RWPE1 (cell line): ENCODE measurements at regions not wholly inside any gene's neighbourhood (a gene's known extent, or its start where the extent isn't known, plus 50 kb on each side); places are given as distances from the start of the nearest gene placed in this dataset.

Source experiments
- CTCF ChIA-PET: fragments of 350-600 bp; sonication (Branson Sonifier 250); formaldehyde crosslinking; extraction: SDS; loops from one replicate; lab custom pipeline; 2021; lab: Yijun Ruan, JAX
- POLR2A ChIA-PET: fragments of 400-600 bp; formaldehyde crosslinking; extraction: SDS; loops from one replicate; lab custom pipeline; 2020; ENCODE audit warnings: antibody characterized with exemption; ENCODE audit not compliant: low non-redundant PET; lab: Yijun Ruan, JAX
- DNase-seq: peaks from one replicate; pipeline ENCODE4 v3.0.0; 2012; ENCODE audit warnings: low spot score
- H3K27ac ChIP-seq: fragments of 450-650 bp; 2 replicates; pipeline ENCODE4 v1.5.1; 2017
- TF ChIP-seq, protein P1 (sequence below): fragments of 450-650 bp; conservative IDR thresholded peaks from 2 replicates; pipeline ENCODE4 v1.5.1; 2017; ENCODE audit warnings: low read depth, mild to moderate bottlenecking

DNA sequence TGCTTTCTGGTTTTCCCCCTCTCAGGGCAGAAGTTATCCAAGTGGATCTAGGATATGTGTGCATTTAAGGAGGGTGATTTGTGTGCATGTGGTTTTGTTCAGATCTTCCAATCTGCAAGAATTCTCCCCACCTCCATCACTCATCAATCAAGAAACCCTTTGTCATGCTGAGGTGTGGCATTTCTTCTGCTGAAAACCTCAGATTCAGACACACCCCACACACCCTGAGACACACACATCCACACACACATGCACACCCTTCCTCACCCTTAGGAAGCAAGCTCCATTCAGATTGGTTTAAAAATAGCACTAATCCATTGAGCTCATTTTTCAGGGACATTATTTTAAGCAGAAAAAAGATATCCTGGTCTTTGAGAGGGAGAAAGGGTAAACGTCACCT, 106.1 kb upstream of the HSD17B12 start:
- ChIA-PET POLR2A (no interaction called here), CTCF (interaction anchor here (0.7 to 1.3 kb wide), 3 partner anchors 22 to 277 kb away, joined by 3 to 5 read pairs (median 5); no protein-coding TSS in a partner anchor)
- TF ChIP-seq, protein P1, sequence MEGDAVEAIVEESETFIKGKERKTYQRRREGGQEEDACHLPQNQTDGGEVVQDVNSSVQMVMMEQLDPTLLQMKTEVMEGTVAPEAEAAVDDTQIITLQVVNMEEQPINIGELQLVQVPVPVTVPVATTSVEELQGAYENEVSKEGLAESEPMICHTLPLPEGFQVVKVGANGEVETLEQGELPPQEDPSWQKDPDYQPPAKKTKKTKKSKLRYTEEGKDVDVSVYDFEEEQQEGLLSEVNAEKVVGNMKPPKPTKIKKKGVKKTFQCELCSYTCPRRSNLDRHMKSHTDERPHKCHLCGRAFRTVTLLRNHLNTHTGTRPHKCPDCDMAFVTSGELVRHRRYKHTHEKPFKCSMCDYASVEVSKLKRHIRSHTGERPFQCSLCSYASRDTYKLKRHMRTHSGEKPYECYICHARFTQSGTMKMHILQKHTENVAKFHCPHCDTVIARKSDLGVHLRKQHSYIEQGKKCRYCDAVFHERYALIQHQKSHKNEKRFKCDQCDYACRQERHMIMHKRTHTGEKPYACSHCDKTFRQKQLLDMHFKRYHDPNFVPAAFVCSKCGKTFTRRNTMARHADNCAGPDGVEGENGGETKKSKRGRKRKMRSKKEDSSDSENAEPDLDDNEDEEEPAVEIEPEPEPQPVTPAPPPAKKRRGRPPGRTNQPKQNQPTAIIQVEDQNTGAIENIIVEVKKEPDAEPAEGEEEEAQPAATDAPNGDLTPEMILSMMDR: no peak
- DNase-seq: no peak
- H3K27ac ChIP-seq: no peak overlapping the region

DNA sequence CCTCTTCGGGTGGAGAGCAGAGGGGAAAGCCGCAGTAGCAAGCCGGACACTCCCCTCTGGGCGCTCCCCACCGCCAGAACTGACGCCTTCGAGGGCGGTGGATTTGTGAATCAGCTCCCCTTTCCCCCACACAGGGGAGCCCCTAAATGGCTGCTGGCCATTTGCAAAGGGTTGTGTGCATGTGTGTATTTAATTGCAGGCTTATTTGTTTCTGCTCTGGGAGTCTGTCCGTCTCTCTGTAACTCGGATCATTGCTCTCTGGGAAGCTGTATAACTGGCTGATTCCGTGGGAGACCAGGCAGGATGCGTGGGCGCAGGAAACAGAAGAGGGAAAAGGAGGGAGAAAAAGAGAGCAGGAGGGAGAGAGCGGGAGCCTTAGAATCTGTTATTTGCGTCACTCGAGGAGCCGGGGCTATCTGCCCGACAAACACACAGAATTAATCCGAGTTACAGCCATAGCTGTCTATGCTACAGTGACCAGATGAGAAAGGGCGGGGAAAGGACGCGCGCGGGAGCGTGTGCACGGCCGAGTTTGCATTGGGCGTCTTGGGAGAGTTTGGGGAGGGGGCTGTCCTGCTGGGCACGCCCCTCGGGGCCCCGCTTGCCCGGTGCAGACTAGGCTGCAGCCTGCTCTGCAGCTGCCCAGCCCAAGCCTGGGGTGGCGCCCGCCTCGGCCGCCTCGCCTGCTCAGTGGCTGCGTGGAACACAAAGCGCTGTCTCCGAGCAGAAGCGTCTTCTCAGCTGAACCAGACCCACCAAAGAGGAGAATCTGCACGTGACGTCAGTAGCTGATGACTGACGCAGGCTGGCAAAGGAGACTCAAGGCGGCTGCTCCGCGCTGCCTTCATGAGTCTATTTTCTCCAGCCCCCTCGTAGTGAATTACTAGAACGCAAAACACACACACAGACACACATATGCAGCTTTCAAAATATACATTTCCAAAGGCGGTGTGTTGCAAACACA, 105.3 kb upstream of the HSD17B12 start:
- ChIA-PET POLR2A (no interaction called here), CTCF (interaction anchor here (0.7 to 1.1 kb wide), 4 partner anchors 8 to 71 kb away, joined by 3 to 5 read pairs (median 5); no protein-coding TSS in a partner anchor)
- no peak overlapping the region for H3K27ac ChIP-seq
- no peak for DNase-seq
- TF ChIP-seq, protein P1: no peak

DNA sequence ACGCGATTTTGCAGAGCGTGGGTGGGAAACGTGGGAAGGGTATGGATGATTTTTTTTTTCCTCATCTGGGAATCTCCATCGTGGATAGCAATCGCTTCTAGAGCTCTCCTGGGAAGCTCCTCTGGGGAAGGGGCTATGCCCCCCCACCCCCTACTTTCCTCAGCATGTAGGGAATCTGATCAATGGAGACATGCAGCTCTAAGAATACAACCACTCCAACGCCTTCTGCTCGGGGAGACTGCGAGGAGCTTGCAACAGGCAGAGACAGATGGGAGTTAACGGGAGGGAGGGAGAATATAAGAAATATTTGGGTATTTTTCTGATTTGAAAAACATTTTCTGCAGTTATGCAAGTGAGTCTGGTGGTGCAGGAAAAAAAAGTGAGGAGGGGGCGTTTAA, 104.6 kb upstream of the HSD17B12 start:
- POLR2A ChIA-PET: no interaction called here
- CTCF ChIA-PET: interaction anchor here (0.7 to 0.9 kb wide), 3 partner anchors 9 to 71 kb away, joined by 3 to 5 read pairs (median 5); no protein-coding TSS in a partner anchor
- H3K27ac ChIP-seq: no peak overlapping the region
- DNase-seq: no peak
- TF ChIP-seq, protein P1: no peak

DNA sequence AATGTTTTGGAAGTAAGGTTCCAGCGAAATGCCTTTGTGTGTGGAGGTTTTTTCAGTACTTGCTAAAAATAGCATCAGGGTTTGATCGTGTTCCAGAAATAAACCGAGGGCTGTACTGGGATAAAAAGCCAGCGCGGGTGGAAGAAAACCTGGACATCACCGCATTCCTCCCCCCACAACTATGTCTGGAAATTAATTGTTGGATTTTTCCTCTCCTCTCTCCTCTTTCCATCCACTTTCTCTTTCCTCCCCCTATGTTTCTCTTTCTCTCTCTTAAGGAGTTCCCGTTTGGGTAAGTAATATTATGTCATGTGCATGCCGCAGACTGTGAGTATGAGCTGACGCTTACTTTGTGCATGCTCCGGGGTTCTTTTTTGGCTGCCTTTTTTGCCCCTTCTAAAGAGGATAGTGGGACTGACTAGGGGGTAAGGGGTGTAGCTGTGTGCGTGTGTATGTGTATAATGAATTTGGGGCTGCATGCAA, 104.2 kb upstream of the HSD17B12 start:
- POLR2A ChIA-PET: no interaction called here
- no peak overlapping the region for H3K27ac ChIP-seq
- CTCF ChIA-PET: interaction anchor here (1.0 kb wide), 1 partner anchor 10 kb away, joined by 8 read pairs; no protein-coding TSS in a partner anchor
- no peak for DNase-seq
- TF ChIP-seq, protein P1: no peak

DNA sequence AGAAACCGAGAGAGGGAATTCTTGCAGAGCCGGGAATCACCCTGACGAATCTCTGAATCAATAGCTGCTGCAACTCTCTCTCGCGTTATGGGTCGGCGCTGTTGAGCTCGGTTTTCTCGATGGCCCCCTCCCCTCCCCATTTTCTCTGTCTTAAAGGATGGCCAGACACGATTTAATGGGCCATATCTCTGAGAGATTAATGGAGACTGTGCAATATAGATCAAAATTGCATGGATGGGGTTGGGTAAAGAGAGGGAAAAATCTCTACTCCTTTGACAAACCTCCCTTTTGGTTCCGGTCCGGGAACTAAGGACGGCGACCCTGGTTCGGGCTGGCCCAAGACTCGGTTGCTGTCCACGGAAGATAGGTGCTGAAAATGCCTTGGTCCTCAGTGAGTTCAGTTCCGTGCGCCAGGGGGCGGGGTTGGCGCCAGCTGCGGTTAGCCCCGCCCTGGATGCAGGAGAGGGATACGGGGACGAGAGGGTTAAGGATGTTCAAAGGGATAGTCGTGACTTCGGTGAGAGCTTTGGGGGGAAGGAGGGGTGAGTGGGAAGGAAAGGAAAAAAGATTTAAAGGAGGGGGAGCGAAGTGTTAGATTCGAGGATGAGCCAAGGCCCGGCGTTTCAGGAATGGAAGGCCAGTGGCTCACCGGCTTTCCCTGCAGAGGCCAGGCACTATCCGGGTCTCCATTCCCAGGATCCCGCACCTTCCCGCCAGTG, 103.6 kb upstream of the HSD17B12 start:
- H3K27ac ChIP-seq: no peak overlapping the region
- TF ChIP-seq, protein P1: no peak
- POLR2A ChIA-PET: no interaction called here
- CTCF ChIA-PET: interaction anchor here (0.6 to 1.0 kb wide), 3 partner anchors 10 to 46 kb away, joined by 3 to 8 read pairs (median 3); no protein-coding TSS in a partner anchor
- DNase-seq: peak; percentile 67
